SJCRH30 (cell line): ENCODE measurements at regions not wholly inside any gene's neighbourhood (a gene's known extent, or its start where the extent isn't known, plus 50 kb on each side); places are given as distances from the start of the nearest gene placed in this dataset.
A peak's percentile ranks its signal among the peaks of the same experiment; 100 is the strongest.

Experiments
- DNase-seq, 2 experiments: peaks; one replicate each; pipeline ENCODE4 v3.0.0-alpha.2; 2015 to 2020
- H3K27ac ChIP-seq: fragments of 250-450 bp; sonication (Bioruptor Pico); 2 replicates; pipeline ENCODE4 v1.5.1; 2020; ENCODE audit warnings: mild to moderate bottlenecking, moderate library complexity
- H3K27me3 ChIP-seq: fragments of 250-450 bp; sonication (Bioruptor Pico); 2 replicates; pipeline ENCODE4 v1.5.1; 2020; ENCODE audit warnings: mild to moderate bottlenecking, moderate library complexity
- H3K36me3 ChIP-seq: fragments of 250-450 bp; sonication (Bioruptor Pico); 2 replicates; pipeline ENCODE4 v1.5.1; 2020; ENCODE audit warnings: mild to moderate bottlenecking, moderate library complexity
- H3K4me1 ChIP-seq: fragments of 250-450 bp; sonication (Bioruptor Pico); 2 replicates; pipeline ENCODE4 v1.5.1; 2020; ENCODE audit warnings: mild to moderate bottlenecking, moderate library complexity
- H3K4me3 ChIP-seq: fragments of 250-450 bp; sonication (Bioruptor Pico); 2 replicates; pipeline ENCODE4 v1.5.1; 2020; ENCODE audit warnings: mild to moderate bottlenecking, moderate library complexity
- H3K9me3 ChIP-seq: fragments of 250-450 bp; sonication (Bioruptor Pico); replicated peaks from 2 replicates; pipeline ENCODE4 v1.5.1; 2020; ENCODE audit warnings: mild to moderate bottlenecking, moderate library complexity

GRCh38 chr1:78385744-78386462 lies 104.9 kb upstream of the PTGFR start:
- H3K36me3 ChIP-seq: no peaks in the 10 kb centered on the region

GRCh38 chr1:78387201-78387600 lies 103.6 kb upstream of the PTGFR start:
- Histone ChIP-seq H3K27me3 (no peaks in the 10 kb centered on the region), H3K36me3 (no peaks in the 10 kb centered on the region), H3K4me1 (no peaks in the 10 kb centered on the region)

More at GRCh38 chr1:78385744-78386462, 104.9 kb upstream of the PTGFR start:
- Histone ChIP-seq H3K4me3 (no peak overlapping the region), H3K9me3 (no peaks in the 10 kb centered on the region), H3K27ac (no peak overlapping the region), H3K4me1 (no peaks in the 10 kb centered on the region), H3K27me3 (no peaks in the 10 kb centered on the region)
- no peak for DNase-seq

GRCh38 chr1:78387871-78388270 lies 102.9 kb upstream of the PTGFR start:
- no peak for DNase-seq
- no peaks in the 10 kb centered on the region for H3K27me3 ChIP-seq
- H3K36me3 ChIP-seq: no peaks in the 10 kb centered on the region
- H3K9me3 ChIP-seq: no peaks in the 10 kb centered on the region
- no peak overlapping the region for H3K27ac ChIP-seq
- H3K4me1 ChIP-seq: no peaks in the 10 kb centered on the region
- no peak overlapping the region for H3K4me3 ChIP-seq

More at GRCh38 chr1:78387201-78387600, 103.6 kb upstream of the PTGFR start:
- Histone ChIP-seq H3K4me3 (no peak overlapping the region), H3K9me3 (no peaks in the 10 kb centered on the region), H3K27ac (no peak overlapping the region)
- DNase-seq: no peak

- no peak overlapping the region for H3K27ac ChIP-seq
- H3K27me3 ChIP-seq: no peaks in the 10 kb centered on the region
- no peaks in the 10 kb centered on the region for H3K9me3 ChIP-seq
- DNase-seq: no peak
- no peak overlapping the region for H3K4me3 ChIP-seq
- H3K36me3 ChIP-seq: no peaks in the 10 kb centered on the region
- H3K4me1 ChIP-seq: no peaks in the 10 kb centered on the region
Measured at GRCh38 chr1:78388275-78388674, 102.5 kb upstream of the PTGFR start.

GRCh38 chr1:78401148-78401547 lies 89.6 kb upstream of the PTGFR start:
- H3K4me1 ChIP-seq: no peaks in the 10 kb centered on the region
- H3K4me3 ChIP-seq: no peak overlapping the region
- H3K9me3 ChIP-seq: no peaks in the 10 kb centered on the region
- DNase-seq: no peak
- H3K36me3 ChIP-seq: no peaks in the 10 kb centered on the region
- H3K27ac ChIP-seq: no peak overlapping the region
- H3K27me3 ChIP-seq: no peaks in the 10 kb centered on the region

GRCh38 chr1:78408192-78408591 lies 82.6 kb upstream of the PTGFR start:
- no peaks in the 10 kb centered on the region for H3K36me3 ChIP-seq
- no peak overlapping the region for H3K27ac ChIP-seq
- no peaks in the 10 kb centered on the region for H3K4me1 ChIP-seq
- H3K27me3 ChIP-seq: no peaks in the 10 kb centered on the region
- peaks cover 3% of the 10 kb centered on the region; the same call in 1 of the 2 replicates for H3K9me3 ChIP-seq
- no peak overlapping the region for H3K4me3 ChIP-seq
- DNase-seq: no peak

GRCh38 chr1:78408810-78409209 lies 82.0 kb upstream of the PTGFR start:
- Histone ChIP-seq H3K4me1 (no peaks in the 10 kb centered on the region), H3K27ac (no peak overlapping the region), H3K4me3 (no peak overlapping the region), H3K36me3 (no peaks in the 10 kb centered on the region), H3K27me3 (no peaks in the 10 kb centered on the region), H3K9me3 (peaks cover 3% of the 10 kb centered on the region; the same call in 1 of the 2 replicates)
- DNase-seq: no peak

- H3K36me3 ChIP-seq: no peaks in the 10 kb centered on the region
- peaks cover 3% of the 10 kb centered on the region; the same call in 1 of the 2 replicates for H3K9me3 ChIP-seq
- no peak overlapping the region for H3K4me3 ChIP-seq
- DNase-seq: no peak
- H3K27me3 ChIP-seq: no peaks in the 10 kb centered on the region; the same call in 1 of the 2 replicates
- H3K4me1 ChIP-seq: no peaks in the 10 kb centered on the region
- H3K27ac ChIP-seq: no peak overlapping the region
Measured at GRCh38 chr1:78410643-78411042, 80.1 kb upstream of the PTGFR start.

- H3K36me3 ChIP-seq: no peaks in the 10 kb centered on the region
- H3K4me1 ChIP-seq: no peaks in the 10 kb centered on the region
- peaks cover 3% of the 10 kb centered on the region; the same call in 1 of the 2 replicates for H3K9me3 ChIP-seq
Measured at GRCh38 chr1:78411707-78412106, 79.1 kb upstream of the PTGFR start.

GRCh38 chr1:78415165-78415564 lies 75.6 kb upstream of the PTGFR start:
- Histone ChIP-seq H3K4me3 (no peak overlapping the region), H3K4me1 (0 out of 2 replicates have a peak, but pooled peaks cover 2% of the 10 kb centered on the region), H3K27me3 (no peaks in the 10 kb centered on the region; the same call in 1 of the 2 replicates), H3K9me3 (peaks cover 3% of the 10 kb centered on the region; the same call in 1 of the 2 replicates), H3K36me3 (no peaks in the 10 kb centered on the region), H3K27ac (no peak overlapping the region)
- DNase-seq: no peak

More at GRCh38 chr1:78411707-78412106, 79.1 kb upstream of the PTGFR start:
- Histone ChIP-seq H3K4me3 (no peak overlapping the region), H3K27ac (no peak overlapping the region), H3K27me3 (no peaks in the 10 kb centered on the region; the same call in 1 of the 2 replicates)
- no peak for DNase-seq

- Histone ChIP-seq H3K4me1 (0 out of 2 replicates have a peak, but pooled peaks cover 2% of the 10 kb centered on the region), H3K27ac (peak overlapping the region; percentile 39), H3K4me3 (no peak overlapping the region), H3K9me3 (0 out of 2 replicates have a peak, but pooled peaks cover 2% of the 10 kb centered on the region), H3K27me3 (no peaks in the 10 kb centered on the region; the same call in 1 of the 2 replicates), H3K36me3 (no peaks in the 10 kb centered on the region)
- DNase-seq: peak in 1 of 2 experiments; percentile 26
Measured at GRCh38 chr1:78419309-78419708, 71.5 kb upstream of the PTGFR start.

GRCh38 chr1:78420181-78420580 lies 70.6 kb upstream of the PTGFR start:
- DNase-seq: no peak
- no peak overlapping the region for H3K4me3 ChIP-seq
- no peaks in the 10 kb centered on the region for H3K36me3 ChIP-seq
- H3K27ac ChIP-seq: no peak overlapping the region; the same call in 1 of the 2 replicates
- 0 out of 2 replicates have a peak, but pooled peaks cover 2% of the 10 kb centered on the region for H3K4me1 ChIP-seq
- 0 out of 2 replicates have a peak, but pooled peaks cover 2% of the 10 kb centered on the region for H3K9me3 ChIP-seq
- H3K27me3 ChIP-seq: no peaks in the 10 kb centered on the region

- H3K27me3 ChIP-seq: no peaks in the 10 kb centered on the region
- H3K27ac ChIP-seq: no peak overlapping the region
- no peak overlapping the region for H3K4me3 ChIP-seq
- H3K4me1 ChIP-seq: 0 out of 2 replicates have a peak, but pooled peaks cover 2% of the 10 kb centered on the region
- H3K36me3 ChIP-seq: no peaks in the 10 kb centered on the region
- 0 out of 2 replicates have a peak, but pooled peaks cover 2% of the 10 kb centered on the region for H3K9me3 ChIP-seq
- DNase-seq: no peak
Measured at GRCh38 chr1:78420688-78421087, 70.1 kb upstream of the PTGFR start.

GRCh38 chr1:78424720-78425119 lies 66.1 kb upstream of the PTGFR start:
- H3K9me3 ChIP-seq: 0 out of 2 replicates have a peak, but pooled peaks cover 2% of the 10 kb centered on the region
- no peak overlapping the region for H3K27ac ChIP-seq
- no peaks in the 10 kb centered on the region for H3K27me3 ChIP-seq
- H3K36me3 ChIP-seq: no peaks in the 10 kb centered on the region
- no peaks in the 10 kb centered on the region; the same call in 1 of the 2 replicates for H3K4me1 ChIP-seq
- no peak for DNase-seq
- H3K4me3 ChIP-seq: no peak overlapping the region

GRCh38 chr1:78426408-78426807 lies 64.4 kb upstream of the PTGFR start:
- Histone ChIP-seq H3K27me3 (no peaks in the 10 kb centered on the region), H3K9me3 (0 out of 2 replicates have a peak, but pooled peaks cover 2% of the 10 kb centered on the region), H3K4me3 (no peak overlapping the region), H3K27ac (no peak overlapping the region), H3K36me3 (no peaks in the 10 kb centered on the region), H3K4me1 (no peaks in the 10 kb centered on the region; the same call in 1 of the 2 replicates)
- DNase-seq: no peak
